A673 (cell line): ENCODE measurements at regions not wholly inside any gene's neighbourhood (a gene's known extent, or its start where the extent isn't known, plus 50 kb on each side); places are given as distances from the start of the nearest gene placed in this dataset.

ENCODE experiments used
- BruUV-seq: library from RNA; stranded (reverse); fragments of 400-500 nt; replicated peaks from 2 replicates; lab custom pipeline; 2021; lab: Mats Ljungman, UMichigan
- CTCF ChIA-PET: fragments of 300-600 bp; sonication (Branson Sonifier 250); formaldehyde crosslinking; loops from one replicate; lab custom pipeline; 2022; ENCODE audit warnings: antibody characterized with exemption; lab: Charles Lee
- POLR2A ChIA-PET: fragments of 300-600 bp; sonication (Branson Sonifier 250); formaldehyde crosslinking; loops from one replicate; lab custom pipeline; 2022; ENCODE audit warnings: antibody characterized with exemption; ENCODE audit not compliant: low non-redundant PET; lab: Charles Lee
- DNase-seq: peaks from one replicate; pipeline ENCODE4 v3.0.0-alpha.2; 2015; ENCODE audit warnings: low spot score
- H3K27ac ChIP-seq: fragments of 200-600 bp; sonication (generic); 2 replicates; pipeline ENCODE4 v1.5.1; 2016; ENCODE audit warnings: mixed run types, low read depth, mild to moderate bottlenecking, mixed read lengths, antibody characterized with exemption, low read length; ENCODE audit not compliant: poor library complexity, severe bottlenecking
- H3K27me3 ChIP-seq: fragments of 200-600 bp; sonication (generic); replicated peaks from 2 replicates; pipeline ENCODE4 v1.6.1; 2017; ENCODE audit warnings: mixed run types, low read depth, mild to moderate bottlenecking, mixed read lengths, antibody characterized with exemption, low read length; ENCODE audit not compliant: insufficient read depth, poor library complexity
- H3K36me3 ChIP-seq: fragments of 200-600 bp; sonication (generic); 2 replicates; pipeline ENCODE4 v1.6.1; 2016; ENCODE audit warnings: mixed run types, mild to moderate bottlenecking, mixed read lengths, antibody characterized with exemption, low read length; ENCODE audit not compliant: insufficient read depth, poor library complexity, severe bottlenecking
- H3K4me1 ChIP-seq: fragments of 200-600 bp; sonication (generic); 2 replicates; pipeline ENCODE4 v1.6.1; 2017; ENCODE audit warnings: mixed run types, mild to moderate bottlenecking, mixed read lengths, antibody characterized with exemption, low read length; ENCODE audit not compliant: insufficient read depth, poor library complexity, severe bottlenecking
- H3K4me3 ChIP-seq: fragments of 200-600 bp; sonication (generic); 2 replicates; pipeline ENCODE4 v1.5.1; 2016; ENCODE audit warnings: low read depth, mixed run types, mild to moderate bottlenecking, mixed read lengths, low read length; ENCODE audit not compliant: poor library complexity, severe bottlenecking
- H3K9me3 ChIP-seq: fragments of 200-600 bp; sonication (generic); 2 replicates; pipeline ENCODE4 v1.6.1; 2016; ENCODE audit warnings: mixed run types, low read depth, mild to moderate bottlenecking, mixed read lengths, antibody characterized with exemption, low read length; ENCODE audit not compliant: poor library complexity, severe bottlenecking
- CTCF ChIP-seq: fragments of 300-800, 200-600 bp; sonication (generic); conservative IDR thresholded peaks from 2 replicates; pipeline ENCODE4 v1.5.1; 2017; ENCODE audit warnings: low read depth, mild to moderate bottlenecking, antibody characterized with exemption, low read length, moderate library complexity, mixed read lengths
- EZH2 ChIP-seq: fragments of 200-600 bp; sonication (generic); IDR thresholded peaks from 2 replicates; pipeline ENCODE4 v1.6.1; 2017; ENCODE audit warnings: borderline replicate concordance, low read depth, mild to moderate bottlenecking, mixed read lengths, antibody characterized with exemption, low read length; ENCODE audit not compliant: poor library complexity, severe bottlenecking
- intact Hi-C: fragments of 100-400 bp; cut with micrococcal nuclease; formaldehyde crosslinking; loops from one replicate; pipeline ENCODE4 v1.10.0; 2022; ENCODE audit not compliant: unreplicated experiment

- H3K4me1 ChIP-seq = no peaks in the 10 kb centered on the region
- no peaks in the 10 kb centered on the region for H3K36me3 ChIP-seq
- BruUV-seq = no TSS peak
- TF ChIP-seq CTCF = no peak
- TF ChIP-seq EZH2 = no peak
- H3K27me3 ChIP-seq = no peaks in the 10 kb centered on the region
- ChIA-PET CTCF (no interaction called here), POLR2A (no interaction called here)
- H3K9me3 ChIP-seq = no peaks in the 10 kb centered on the region
- H3K4me3 ChIP-seq = no peak overlapping the region
- intact Hi-C loops = no loop called here
- H3K27ac ChIP-seq = no peak overlapping the region
- no peak for DNase-seq
These were observed 57.4 kb upstream of the SLC6A14 start for GRCh38 chrX:116378961-116379360.

GRCh38 chrX:116379854-116380253 lies 56.6 kb upstream of the SLC6A14 start:
- H3K4me3 ChIP-seq = no peak overlapping the region
- no peaks in the 10 kb centered on the region for H3K9me3 ChIP-seq
- H3K27ac ChIP-seq = no peak overlapping the region
- no TSS peak for BruUV-seq
- intact Hi-C loops = no loop called here
- DNase-seq = peak; percentile 7
- no peaks in the 10 kb centered on the region for H3K36me3 ChIP-seq
- POLR2A ChIA-PET = no interaction called here
- CTCF ChIA-PET = no interaction called here
- no peak for TF ChIP-seq EZH2
- TF ChIP-seq CTCF = no peak
- no peaks in the 10 kb centered on the region for H3K27me3 ChIP-seq
- no peaks in the 10 kb centered on the region for H3K4me1 ChIP-seq

- BruUV-seq = no TSS peak
- POLR2A ChIA-PET = no interaction called here
- H3K27me3 ChIP-seq = no peaks in the 10 kb centered on the region
These were observed 51.9 kb upstream of the SLC6A14 start for GRCh38 chrX:116384406-116384954.

More at GRCh38 chrX:116384406-116384954, 51.9 kb upstream of the SLC6A14 start:
- H3K4me3 ChIP-seq = no peak overlapping the region
- no peaks in the 10 kb centered on the region for H3K9me3 ChIP-seq
- H3K27ac ChIP-seq = no peak overlapping the region
- no peaks in the 10 kb centered on the region for H3K4me1 ChIP-seq
- TF ChIP-seq EZH2 = no peak
- TF ChIP-seq CTCF = no peak
- H3K36me3 ChIP-seq = no peaks in the 10 kb centered on the region
- no peak for DNase-seq
- intact Hi-C loops = no loop called here
- CTCF ChIA-PET = no interaction called here
